HG02943 (cell line): ENCODE measurements at regions not wholly inside any gene's neighbourhood (a gene's known extent, or its start where the extent isn't known, plus 50 kb on each side); places are given as distances from the start of the nearest gene placed in this dataset.
"Not testable (repeated sequence)": the region's sequence is repeated elsewhere in the genome, so short reads cannot be mapped to it uniquely, and the experiment has no call there.

Source experiments
- ATAC-seq: cut with Tn5 transposase; IDR thresholded peaks from one replicate; pipeline ENCODE4 v1.9.1; 2021; ENCODE audit warnings: mild to moderate bottlenecking, low read depth, moderate library complexity; ENCODE audit not compliant: unreplicated experiment

DNA sequence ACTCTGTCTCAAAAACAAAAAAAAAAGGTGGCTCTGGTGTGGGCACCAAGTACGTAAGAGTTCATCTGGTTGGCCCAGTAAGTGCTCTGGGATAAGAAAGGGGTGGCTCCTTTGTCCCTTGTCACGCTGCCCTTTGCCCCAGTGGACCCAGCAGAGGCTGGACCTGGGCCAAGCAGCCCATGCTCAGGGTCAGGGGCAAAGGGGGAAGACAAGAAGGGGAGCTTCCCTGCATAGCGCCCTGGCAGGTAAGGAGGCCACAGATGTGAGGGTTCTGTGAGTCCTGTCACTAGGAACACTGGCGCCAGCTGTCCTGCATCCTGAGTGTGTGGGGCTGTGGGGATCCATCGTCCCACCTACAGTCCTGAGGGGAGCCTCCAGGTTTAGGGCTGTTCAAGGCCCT is 65.3 kb downstream of the GADD45G start:
- no peak for ATAC-seq

DNA sequence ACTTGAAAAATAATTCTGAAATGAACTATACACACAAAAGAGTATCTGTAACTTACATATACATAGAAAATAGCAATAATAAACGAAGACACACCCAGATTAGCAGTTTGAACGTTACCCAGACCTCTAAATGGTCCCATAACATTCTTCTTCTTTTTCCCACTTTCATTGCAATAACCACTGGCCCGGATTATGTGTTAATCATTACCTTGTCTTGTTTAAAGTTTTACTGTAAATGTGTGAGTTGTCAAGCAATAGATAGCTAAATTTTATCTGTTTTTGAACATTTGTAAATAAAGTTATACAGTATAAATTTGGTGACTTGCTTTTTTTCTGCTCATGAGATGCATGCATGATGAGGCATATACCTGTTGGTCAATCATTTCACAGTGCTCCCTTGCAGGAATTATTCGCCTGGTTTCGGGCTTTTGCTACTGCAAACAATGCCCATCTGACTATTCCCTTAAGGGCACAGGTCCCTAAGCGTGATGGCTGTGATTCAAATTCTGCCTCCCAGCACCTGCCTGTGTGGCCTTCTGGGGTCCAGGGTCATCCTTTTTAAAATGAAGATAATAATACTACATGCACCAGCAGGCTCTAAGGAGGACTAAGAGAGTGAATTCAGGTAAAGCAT is 66.1 kb downstream of the GADD45G start:
- no peak for ATAC-seq

DNA sequence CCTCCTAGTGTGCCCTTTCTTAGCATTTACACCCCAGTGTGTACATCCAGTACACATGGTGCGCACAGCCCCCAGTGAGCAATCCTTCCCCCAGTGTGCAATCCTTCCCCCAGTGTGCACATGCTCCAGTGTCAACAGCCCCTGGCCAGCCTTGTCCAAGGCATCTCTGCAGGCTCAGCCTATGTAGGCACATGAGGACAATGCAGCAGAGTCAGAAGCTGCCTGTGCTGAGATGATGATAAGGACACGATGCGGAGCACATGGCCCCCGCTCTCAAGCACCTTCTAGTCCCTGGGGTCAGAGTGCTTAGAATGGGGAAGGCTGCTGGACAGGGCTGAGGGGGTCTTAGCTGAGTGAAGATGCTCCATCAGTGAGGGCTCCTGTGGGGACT is 69.8 kb downstream of the GADD45G start:
- no peak for ATAC-seq

DNA sequence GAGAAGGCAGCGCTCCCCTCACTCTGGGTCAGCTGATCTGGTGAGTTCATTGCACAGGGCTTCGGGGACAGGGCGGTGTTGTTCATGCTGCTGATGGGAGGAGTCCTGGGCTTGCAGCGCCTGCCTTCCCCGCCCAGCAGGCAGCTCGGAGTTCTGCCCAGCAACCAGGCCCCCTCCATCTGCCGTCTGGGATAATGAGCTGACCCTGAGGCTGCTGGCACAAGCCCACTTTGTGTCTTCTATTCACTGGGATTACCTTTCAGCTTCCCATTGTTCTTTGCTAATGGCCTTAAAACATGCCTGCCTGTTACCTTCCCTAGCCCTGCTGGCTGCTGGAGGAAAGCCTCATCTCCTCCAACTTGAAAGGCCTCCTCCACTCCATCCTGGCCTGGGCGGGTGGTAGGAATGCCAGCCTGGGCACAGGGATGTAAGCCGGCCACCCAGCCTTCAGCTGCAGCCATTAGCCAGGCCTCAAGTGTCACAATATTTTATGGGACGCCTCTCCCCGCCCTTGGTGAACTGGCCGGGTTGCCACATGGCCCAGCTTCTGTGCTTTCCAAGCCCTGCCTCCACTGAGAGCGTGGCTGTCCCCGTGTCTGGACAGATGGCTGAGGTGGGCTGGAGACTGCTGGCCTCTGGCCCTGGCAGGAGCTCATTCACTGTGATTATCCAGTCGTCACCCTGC is 70.4 kb downstream of the GADD45G start:
- no peak for ATAC-seq

DNA sequence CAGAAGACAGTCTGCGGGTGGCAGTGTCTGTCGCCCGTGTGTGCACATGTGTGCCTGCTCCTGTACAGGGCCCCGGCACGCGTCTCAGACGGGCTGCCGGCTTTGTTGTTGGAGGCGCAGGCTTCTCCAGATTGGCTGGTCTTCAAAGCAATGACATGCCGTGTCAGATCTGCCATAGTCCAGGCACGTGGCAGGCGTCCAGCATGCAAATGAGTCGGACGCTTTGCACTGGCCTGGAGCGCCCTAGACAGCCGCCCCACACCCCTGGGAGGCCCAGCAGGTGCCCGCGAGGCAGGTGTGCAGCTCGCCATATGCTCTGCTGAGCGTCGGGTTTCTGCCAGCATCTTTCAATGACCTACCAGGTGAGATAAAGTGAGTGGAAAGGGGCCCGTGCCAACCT is 71.5 kb downstream of the GADD45G start:
- ATAC-seq = no peak

DNA sequence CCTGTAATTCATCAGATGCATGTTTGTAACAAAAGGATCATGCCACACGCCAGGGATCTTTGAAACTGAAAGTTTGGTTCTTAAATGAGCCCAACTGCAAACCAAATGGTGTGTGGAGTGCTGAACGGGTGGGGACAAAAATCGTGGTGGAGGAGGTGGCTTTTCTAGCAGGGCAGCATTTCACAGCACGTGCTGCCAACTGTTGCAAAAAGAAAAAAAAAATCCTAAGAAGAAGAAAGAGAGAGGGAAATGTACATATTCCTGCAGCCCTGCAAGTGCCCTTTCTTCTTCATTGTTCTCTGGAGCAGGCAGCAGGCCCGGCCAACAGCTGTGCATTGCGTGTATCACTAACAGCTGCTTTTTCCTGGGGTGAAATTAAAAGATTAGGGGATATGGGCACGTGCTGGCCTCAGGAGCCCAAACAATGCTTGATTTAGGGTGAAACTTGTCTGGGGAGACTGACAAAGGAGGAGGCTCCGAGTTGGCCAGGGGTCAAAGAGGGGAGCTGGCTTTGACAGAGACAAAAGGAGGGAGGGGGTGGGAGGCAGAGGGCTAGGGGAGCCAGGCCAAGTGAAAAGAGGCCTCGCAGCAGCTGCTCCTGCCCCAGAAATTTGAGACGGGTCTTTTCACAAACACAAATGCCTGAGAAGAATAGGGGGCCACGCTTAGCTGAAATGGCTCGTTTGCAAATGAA is 73.0 kb downstream of the GADD45G start:
- no peak for ATAC-seq

DNA sequence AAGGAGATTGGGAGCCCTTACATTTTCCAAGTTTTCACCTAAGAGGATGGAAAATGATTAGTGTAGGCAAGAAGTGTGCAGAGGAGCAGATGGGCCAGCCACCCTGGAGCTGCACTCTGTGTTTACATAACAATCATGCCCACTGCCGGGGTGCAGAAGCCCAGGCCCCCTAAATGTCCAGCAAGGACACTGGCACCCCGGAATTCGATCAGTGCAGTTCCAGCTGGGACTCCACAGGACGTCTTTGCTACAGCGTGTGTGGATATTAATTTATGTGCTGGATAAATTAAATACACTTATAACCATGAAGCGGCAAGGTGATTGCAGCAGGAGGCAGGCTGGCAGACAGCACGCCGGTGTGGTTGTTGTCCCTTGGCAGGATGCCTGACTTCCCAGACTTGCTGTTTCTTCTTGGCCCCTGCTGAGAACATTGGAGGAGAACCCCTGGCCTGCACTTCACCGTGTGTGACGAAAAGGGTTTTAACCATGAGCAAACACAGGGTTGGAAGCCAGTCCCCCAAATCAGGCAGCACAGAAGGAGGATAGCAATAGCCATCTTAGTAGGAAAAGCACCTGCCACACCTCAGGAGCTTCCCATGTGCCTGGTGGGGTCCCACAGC is 73.7 kb downstream of the GADD45G start:
- no peak for ATAC-seq

DNA sequence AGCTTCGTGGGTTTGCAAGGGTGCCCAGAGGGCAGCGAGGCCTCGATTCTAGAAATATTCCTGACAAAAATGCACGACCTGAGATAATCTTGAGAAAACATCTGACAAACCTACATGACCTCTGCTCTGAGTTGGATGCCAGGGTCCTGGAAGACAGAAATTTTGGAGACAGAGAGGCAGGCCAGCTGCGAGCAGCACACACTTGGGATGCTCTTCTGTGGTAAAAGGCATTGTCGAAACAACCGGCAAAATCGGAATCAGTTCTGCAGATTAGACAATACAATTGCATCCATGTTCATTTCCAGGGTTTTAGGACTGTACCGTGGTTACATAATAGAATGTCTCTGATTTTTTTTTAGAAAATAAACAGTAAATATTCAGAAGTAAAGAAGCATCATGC is 74.2 kb downstream of the GADD45G start:
- ATAC-seq = no peak

DNA sequence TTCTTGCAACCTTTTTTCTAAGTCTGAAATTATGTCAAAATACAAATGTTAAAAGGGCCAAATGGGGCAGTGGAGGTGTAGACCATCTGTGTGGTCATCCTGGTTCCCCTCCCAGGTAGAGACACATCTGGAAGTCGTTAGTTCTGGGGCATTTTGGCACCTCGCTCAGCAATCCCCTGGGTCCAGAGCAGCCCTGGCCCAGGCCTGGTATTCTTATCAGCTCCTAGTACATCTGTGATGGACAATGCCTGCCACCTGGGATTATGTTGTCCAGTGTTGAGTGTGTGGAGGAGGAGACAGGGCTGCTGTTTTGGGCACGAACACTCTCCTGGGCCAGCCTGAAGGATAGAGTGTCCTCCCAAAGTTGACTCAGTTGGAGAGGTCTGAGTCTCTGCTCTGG is 74.8 kb downstream of the GADD45G start:
- ATAC-seq = no peak

DNA sequence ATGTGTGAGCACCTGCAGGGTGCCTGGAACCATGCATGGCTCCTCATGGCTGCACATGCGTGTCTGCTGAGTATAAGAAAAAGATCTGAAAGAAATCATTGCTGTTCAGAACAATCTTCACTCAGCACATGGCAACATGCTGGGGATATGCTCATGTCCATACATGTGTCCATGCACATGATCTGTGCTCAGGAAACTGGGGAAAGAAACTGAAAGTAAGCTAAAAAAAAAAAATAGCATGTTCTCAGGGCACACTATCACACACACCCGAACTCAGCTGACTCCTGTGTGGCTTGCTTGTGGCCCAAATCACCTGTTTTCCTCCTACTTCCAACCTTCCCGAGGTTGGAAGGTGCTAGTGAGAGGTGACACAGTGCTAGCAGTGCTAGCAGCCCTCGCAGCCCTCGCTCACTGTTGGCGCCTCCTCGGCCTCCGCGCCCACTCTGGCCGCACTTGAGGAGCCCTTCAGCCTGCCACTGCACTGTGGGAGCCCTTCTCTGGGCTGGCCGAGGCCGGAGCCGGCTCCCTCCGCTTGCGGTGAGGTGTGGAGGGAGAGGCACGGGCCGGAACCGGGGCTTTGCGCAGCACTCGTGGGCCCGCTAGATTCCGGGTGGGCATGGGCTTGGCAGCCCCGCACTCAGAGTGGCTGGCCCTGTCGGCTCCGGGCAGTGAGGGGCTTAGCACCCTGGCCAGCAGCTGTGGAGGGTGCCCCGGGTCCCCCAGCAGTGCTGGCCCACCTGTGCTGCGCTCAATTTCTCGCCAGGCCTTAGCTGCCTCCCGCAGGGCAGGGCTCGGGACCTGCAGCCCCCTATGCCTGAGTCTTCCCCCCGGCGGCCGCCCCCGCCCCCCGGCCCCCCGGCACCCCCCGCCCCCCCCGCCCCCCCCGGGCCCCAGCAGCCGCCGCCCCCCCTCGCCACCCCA is 76.0 kb downstream of the GADD45G start:
- ATAC-seq = no peak

DNA sequence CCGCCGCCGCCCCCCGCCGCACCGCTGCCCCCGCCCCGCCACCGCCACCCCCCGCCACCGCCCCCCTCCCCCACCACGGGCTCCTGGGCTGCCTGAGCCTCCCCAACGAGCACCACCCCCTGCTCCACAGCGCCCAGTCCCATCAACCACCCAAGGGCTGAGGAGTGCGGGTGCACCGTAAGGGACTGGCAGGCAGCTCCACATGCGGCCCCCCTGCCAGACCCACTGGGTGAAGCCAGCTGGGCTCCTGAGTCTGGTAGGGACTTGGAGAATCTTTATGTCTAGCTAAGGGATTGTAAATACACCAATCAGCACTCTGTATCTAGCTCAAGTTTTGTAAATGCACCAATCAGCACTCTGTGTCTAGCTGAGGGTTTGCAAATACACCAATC is 76.7 kb downstream of the GADD45G start:
- ATAC-seq = not testable (repeated sequence)

DNA sequence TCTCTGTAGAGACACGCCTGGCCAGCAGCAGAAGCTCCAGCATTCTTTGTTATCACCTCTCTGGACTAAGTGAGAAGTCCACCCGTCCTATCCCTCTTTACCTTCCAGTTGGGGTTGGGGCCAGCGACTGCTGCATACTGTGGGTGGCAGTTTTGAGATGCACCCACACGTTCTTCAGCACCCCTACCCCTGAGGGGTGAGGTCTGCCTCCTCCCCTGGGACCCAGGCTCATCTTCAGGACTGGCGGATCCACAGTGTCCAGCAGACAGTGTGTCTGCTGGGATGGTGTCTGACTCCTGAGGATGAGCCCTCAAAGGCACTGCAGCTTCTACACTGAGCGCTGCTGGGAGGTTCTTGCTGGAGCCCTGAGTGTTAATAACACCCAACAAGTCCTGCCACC is 78.8 kb downstream of the GADD45G start:
- ATAC-seq = no peak

DNA sequence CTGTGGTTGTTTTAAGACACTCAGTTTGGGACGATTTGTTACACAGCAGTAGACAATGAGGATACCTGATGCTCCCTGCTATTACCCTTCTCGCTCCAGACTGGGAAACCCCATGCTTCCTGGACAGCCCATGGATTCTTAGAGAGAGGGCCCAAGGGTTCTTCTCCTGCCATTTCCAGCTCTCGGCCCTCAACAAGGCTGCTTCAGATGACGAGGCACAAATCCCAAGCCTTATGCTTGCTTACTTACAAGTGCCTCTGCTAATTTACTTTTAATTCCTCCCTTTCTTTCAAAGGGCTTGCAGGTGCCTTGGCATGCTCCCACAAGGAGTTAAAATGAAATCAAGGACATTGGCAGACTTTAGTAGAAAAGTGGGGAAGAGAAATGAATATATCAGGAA is 79.4 kb downstream of the GADD45G start:
- no peak for ATAC-seq

DNA sequence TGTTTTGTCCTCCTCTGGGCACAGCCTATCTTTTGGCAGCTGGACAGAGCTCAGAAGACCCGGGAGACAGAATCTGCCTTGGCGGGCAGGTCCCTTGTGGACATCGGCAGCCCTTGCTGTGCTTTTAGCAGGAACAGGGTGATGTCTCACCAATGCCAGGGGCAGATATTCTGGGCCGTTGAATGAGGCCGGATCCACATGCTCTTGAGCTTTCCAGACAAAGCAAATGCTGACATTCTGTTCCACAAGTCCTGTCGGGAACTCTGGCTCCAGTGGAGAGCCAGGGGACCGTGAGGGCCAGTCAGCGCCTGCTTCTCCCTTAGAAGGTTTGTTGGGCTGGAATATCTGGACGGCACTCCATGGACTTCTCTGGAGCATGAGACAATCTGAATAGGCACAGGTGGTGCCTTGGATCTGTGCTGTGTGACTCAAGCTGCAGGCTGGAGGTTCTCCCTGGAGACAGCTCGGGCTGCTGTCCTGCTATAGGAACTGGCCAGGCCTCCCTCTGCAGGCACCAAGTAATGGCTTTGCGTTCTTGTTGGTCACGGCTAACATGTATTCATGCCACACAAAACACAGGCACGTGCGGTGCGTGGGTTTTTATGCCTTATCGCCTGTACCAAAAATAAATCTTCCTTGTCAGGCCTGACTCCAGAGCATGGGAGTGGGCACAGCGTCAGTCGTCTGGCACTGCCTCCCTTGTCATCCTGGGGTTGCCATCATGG is 80.3 kb downstream of the GADD45G start:
- ATAC-seq = no peak

DNA sequence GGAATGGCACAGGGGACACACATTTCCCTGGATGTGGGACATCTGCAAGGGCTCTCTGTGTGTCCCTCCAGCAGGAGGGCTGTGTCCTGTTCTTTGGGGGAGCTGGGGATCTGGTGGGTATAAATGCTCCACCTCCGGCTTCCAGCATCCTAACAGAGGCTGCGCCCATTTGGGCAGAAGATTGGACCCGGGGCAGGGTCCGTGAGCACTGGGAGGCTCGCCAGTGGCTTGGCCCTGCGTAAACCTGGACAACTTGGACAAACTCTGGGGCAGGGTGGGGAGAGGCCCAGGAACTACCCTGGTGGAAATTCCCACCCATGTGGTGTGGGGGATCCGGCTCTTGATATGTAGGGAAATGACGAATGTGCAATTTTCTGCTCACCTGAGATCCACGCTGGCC is 80.9 kb downstream of the GADD45G start:
- no peak for ATAC-seq

DNA sequence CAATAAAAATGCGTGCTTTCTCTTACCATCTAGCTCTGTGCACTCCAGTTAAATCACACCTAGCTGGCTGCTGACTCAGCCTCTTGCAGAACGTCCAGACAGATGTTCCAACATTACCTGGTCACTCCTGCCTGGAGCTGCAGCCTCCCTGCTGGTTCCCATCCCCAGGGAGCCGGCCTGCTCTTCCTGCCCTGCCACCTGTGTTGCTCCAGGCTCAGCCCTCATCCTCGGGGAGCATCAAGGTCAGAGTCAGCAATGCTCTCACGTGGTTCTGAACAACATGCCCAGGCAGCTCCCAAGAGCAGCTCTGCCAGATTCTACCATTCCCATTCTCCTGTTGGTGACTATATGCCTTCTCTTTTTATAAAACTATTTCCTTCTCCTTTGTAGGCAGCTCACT is 81.3 kb downstream of the GADD45G start:
- ATAC-seq = no peak

DNA sequence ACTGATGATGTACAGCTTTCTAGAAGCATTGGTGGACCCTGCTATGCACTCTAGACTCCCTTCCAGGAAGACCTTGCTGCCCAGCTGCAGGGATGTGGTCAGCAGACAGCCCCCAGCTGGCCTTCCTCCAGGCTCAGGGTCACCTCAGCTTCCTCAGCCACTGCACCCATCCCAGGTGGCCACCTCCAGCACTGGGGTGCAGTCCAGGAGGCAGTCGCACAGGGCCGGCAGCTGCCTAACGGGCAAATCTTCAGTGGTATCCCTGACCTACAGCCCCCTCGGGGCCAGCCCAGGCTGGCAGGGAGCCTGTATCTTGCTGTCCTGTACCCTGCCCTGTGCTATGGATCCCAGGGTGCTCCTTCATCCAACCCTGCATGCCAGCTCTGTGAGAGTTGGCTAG is 81.8 kb downstream of the GADD45G start:
- ATAC-seq = no peak

DNA sequence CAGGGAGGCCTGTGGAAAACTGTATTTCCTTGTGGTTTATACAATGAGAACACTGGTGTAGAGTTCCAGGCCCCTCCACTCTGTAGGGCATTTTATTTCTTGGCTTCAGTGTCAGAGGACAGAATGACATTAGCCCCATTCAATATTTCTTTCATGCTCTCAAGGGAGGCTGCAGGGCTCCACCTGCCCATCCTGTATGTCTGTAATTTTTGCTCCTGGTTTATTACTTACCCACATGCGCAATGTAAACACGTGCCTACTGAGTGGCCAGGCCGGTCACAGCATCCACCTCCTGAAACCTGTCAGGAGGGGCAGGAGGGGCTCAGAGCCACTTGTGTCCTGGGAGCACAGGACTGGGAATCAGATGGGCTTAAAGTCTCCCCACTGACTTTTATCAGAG is 82.4 kb downstream of the GADD45G start:
- ATAC-seq = no peak

DNA sequence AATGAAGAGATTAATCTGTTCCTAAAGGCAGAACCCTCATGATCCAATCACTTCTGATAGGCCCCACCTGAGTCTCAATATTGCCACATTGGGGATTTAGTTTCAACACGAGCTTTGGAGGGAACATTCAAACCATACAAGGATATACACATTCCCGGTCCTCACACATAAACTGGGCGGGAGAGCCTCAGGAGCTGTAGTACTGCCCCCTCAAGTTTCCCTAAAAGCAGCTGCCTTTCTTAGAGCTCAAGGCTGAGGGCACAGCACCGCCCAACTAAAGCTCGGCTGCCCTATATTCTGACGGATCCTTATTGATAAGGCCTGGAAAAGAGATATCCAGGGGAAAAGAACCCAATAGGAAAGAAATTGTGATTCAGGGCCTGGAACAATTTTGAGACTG is 83.0 kb downstream of the GADD45G start:
- ATAC-seq = no peak

DNA sequence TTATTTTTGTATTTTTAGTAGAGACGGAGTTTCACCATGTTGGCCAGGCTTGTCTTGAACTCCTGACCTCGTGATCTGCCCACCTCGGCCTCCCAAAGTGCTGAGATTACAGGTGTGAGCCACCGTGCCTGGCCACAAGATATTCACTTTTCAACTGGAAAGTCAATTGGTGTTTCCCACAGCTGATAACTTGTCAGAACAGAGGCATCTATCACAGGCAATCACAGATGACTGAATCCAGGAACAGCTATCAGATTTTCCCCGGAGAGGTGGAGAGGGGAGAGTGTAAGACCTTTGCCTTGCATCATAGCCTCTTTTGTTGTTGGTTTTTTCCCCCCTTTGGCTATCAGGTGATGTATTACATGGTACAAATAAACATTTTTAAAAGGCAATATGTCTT is 84.5 kb downstream of the GADD45G start:
- ATAC-seq = not testable (repeated sequence)
